ENCODE measurements at regions not wholly inside any gene's neighbourhood (a gene's known extent, or its start where the extent isn't known, plus 50 kb on each side); places are given as distances from the start of the nearest gene placed in this dataset.
"Not testable (repeated sequence)": the region's sequence is repeated elsewhere in the genome, so short reads cannot be mapped to it uniquely, and the experiment has no call there.

- no peak for DNase-seq (ENCODE audit: low read depth)
These were observed 79.0 kb upstream of the TRAM1L1 start for GRCh38 chr4:117164338-117164737.

DNA sequence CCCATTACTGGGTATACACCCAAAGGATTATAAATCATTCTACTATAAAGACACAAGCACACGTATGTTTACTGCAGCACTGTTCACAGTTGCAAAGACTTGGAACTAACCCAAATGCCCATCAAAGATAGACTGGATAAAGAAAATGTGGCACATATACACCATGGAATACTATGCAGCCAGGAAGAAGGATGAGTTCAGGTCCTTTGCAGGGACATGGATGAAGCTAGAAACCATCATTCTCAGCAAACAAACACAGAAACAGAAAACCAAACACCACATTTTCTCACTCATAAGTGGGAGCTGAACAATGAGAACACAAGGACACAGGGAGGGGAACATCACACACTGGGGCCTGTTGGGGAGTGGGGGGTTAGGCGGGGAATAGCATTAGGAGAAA, 90.0 kb upstream of the TRAM1L1 start:
- not testable (repeated sequence) for DNase-seq (ENCODE audit: low read depth); H3K4me3 ChIP-seq (ENCODE audit: low read depth, low read length)

More at GRCh38 chr4:117164338-117164737, 79.0 kb upstream of the TRAM1L1 start:
- H3K4me3 ChIP-seq (ENCODE audit: low read depth, low read length): no peak overlapping the region
- TF ChIP-seq CTCF (conservative IDR thresholded peaks at IDR 0.05; ENCODE audit: low read depth, low read length): no peak

GRCh38 chr4:117203231-117203630, 117.9 kb upstream of the TRAM1L1 start:
- DNase-seq (ENCODE audit: low read depth): no peak
- no peak overlapping the region for H3K4me3 ChIP-seq (ENCODE audit: low read depth, low read length)
- TF ChIP-seq CTCF (conservative IDR thresholded peaks at IDR 0.05; ENCODE audit: low read depth, low read length): no peak

GRCh38 chr4:117210551-117210950, 125.2 kb upstream of the TRAM1L1 start:
- no peak for DNase-seq (ENCODE audit: low read depth)
- H3K4me3 ChIP-seq (ENCODE audit: low read depth, low read length): no peak overlapping the region
- no peak for TF ChIP-seq CTCF (conservative IDR thresholded peaks at IDR 0.05; ENCODE audit: low read depth, low read length)

GRCh38 chr4:117224256-117224655, 138.9 kb upstream of the TRAM1L1 start:
- H3K4me3 ChIP-seq (ENCODE audit: low read depth, low read length): no peak overlapping the region
- TF ChIP-seq CTCF (conservative IDR thresholded peaks at IDR 0.05; ENCODE audit: low read depth, low read length): no peak
- no peak for DNase-seq (ENCODE audit: low read depth)

DNA sequence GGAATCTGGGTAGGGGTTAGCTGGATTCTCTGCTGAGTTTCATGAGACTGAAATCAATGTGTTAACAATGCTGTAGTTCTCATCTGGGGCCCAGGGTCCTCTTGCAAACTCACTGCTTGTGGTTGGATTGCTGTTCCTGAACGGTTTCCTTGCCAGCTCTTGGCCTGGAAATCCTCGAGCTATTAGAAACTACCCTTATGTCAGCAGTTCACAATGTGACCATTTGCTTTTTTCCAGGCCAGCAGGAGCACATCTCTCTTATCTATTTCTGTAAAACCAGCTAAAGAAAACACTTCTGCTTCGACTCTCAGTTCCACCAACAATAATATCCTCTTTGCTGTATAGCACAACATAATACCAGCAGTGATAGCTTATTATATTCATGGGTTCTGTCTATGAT, 140.1 kb upstream of the TRAM1L1 start:
- DNase-seq (ENCODE audit: low read depth): peak; percentile 2
- no peak for TF ChIP-seq CTCF (conservative IDR thresholded peaks at IDR 0.05; ENCODE audit: low read depth, low read length)
- H3K4me3 ChIP-seq (ENCODE audit: low read depth, low read length): no peak overlapping the region

GRCh38 chr4:117227925-117228324, 142.5 kb upstream of the TRAM1L1 start:
- no peak for TF ChIP-seq CTCF (conservative IDR thresholded peaks at IDR 0.05; ENCODE audit: low read depth, low read length)
- no peak overlapping the region for H3K4me3 ChIP-seq (ENCODE audit: low read depth, low read length)

GRCh38 chr4:117239434-117239833, 154.1 kb upstream of the TRAM1L1 start:
- TF ChIP-seq CTCF (conservative IDR thresholded peaks at IDR 0.05; ENCODE audit: low read depth, low read length): no peak
- no peak for DNase-seq (ENCODE audit: low read depth)
- no peak overlapping the region for H3K4me3 ChIP-seq (ENCODE audit: low read depth, low read length)

More at GRCh38 chr4:117227925-117228324, 142.5 kb upstream of the TRAM1L1 start:
- DNase-seq (ENCODE audit: low read depth): no peak

All from choroid plexus epithelial cell (primary cell).